Uterus (tissue), 3 donors: ENCODE measurements at regions not wholly inside any gene's neighbourhood (a gene's known extent, or its start where the extent isn't known, plus 50 kb on each side); places are given as distances from the start of the nearest gene placed in this dataset.

Experiments
- DNase-seq, 2 donors: peaks; one replicate each; pipeline ENCODE4 v3.0.0-alpha.2; 2019 to 2020
- H3K27ac ChIP-seq, 2 donors: fragments of 200-600 bp; sonication (generic); 1 replicate in 1 of 2; 2 replicates in 1 of 2; pipeline ENCODE4 v1.5.1; 2016 to 2018
- H3K27me3 ChIP-seq, 2 donors: fragments of 200-600 bp; sonication (generic); one replicate each; pipeline ENCODE4 v1.5.1; 2018 to 2019; ENCODE audit warnings: control low read depth in 1 of 2
- H3K36me3 ChIP-seq, 2 donors: fragments of 200-600 bp; sonication (generic); one replicate each; pipeline ENCODE4 v1.5.1; 2019; ENCODE audit warnings: control low read depth in 1 of 2
- H3K4me1 ChIP-seq, 2 donors: fragments of 200-600 bp; sonication (generic); one replicate each; pipeline ENCODE4 v1.5.1; 2018 to 2019; ENCODE audit warnings: control low read depth in 1 of 2
- H3K4me3 ChIP-seq, 2 donors: fragments of 200-600 bp; sonication (generic); 1 replicate in 1 of 2; 2 replicates in 1 of 2; pipeline ENCODE4 v1.5.1; 2018 to 2019; ENCODE audit warnings: mild to moderate bottlenecking in 1 of 2
- H3K9me3 ChIP-seq, 2 donors: fragments of 200-600 bp; sonication (generic); one replicate each; pipeline ENCODE4 v1.5.1; 2019; ENCODE audit warnings: control low read depth in 1 of 2
- CTCF ChIP-seq, 4 experiments: fragments of 200-600 bp in 2 of 4; fragments of 450-650 bp in 2 of 4; sonication (generic) in 2 of 4; IDR thresholded peaks; one replicate each; pipeline ENCODE4 v1.5.1; 2016 to 2019; ENCODE audit warnings: antibody characterized with exemption in 4 of 4, mild to moderate bottlenecking in 2 of 4, moderate library complexity in 1 of 4
- POLR2A ChIP-seq, 2 donors: fragments of 450-650 bp; IDR thresholded peaks; one replicate each; pipeline ENCODE4 v1.6.1; 2016; ENCODE audit warnings: antibody characterized with exemption in 2 of 2, mild to moderate bottlenecking in 1 of 2, moderate library complexity in 1 of 2
- intact Hi-C: fragments of 100-400 bp; cut with DNase I; formaldehyde crosslinking; loops from one replicate; pipeline ENCODE4 v1.15.1; 2023; ENCODE audit warnings: low total_unique reads
- donor health status: DM: yes; HTN: yes; CAD: no.

- DNase-seq: no peak
- no peaks in the 10 kb centered on the region for H3K27me3 ChIP-seq
- no peak overlapping the region for H3K4me3 ChIP-seq
- TF ChIP-seq POLR2A (IDR thresholded peaks at IDR 0.05): no peak
- no peak for TF ChIP-seq CTCF (IDR thresholded peaks at IDR 0.05)
- H3K36me3 ChIP-seq: no peaks in the 10 kb centered on the region
- H3K9me3 ChIP-seq: no peaks in the 10 kb centered on the region
- no peak overlapping the region for H3K27ac ChIP-seq
- intact Hi-C loops: no loop called here
- no peaks in the 10 kb centered on the region for H3K4me1 ChIP-seq
Observed at GRCh38 chrX:1945879-1946278, 331.0 kb downstream of the ASMT start.

GRCh38 chrX:1946974-1947373 is 332.1 kb downstream of the ASMT start:
- intact Hi-C loops: no loop called here
- TF ChIP-seq CTCF (IDR thresholded peaks at IDR 0.05) (no peak), POLR2A (IDR thresholded peaks at IDR 0.05) (no peak)
- no peak overlapping the region for H3K4me3 ChIP-seq
- no peaks in the 10 kb centered on the region for H3K36me3 ChIP-seq
- no peak for DNase-seq
- no peaks in the 10 kb centered on the region for H3K9me3 ChIP-seq
- no peaks in the 10 kb centered on the region for H3K4me1 ChIP-seq
- no peaks in the 10 kb centered on the region for H3K27me3 ChIP-seq
- no peak overlapping the region for H3K27ac ChIP-seq
